HUDEP-2 (cell line): ENCODE measurements at regions not wholly inside any gene's neighbourhood (a gene's known extent, or its start where the extent isn't known, plus 50 kb on each side); places are given as distances from the start of the nearest gene placed in this dataset.

Experiments used
- DNase-seq, 76 experiments: peaks; one replicate each; lab custom pipeline; 2025; ENCODE audit not compliant: unreplicated experiment in 76 of 76; lab: John Stamatoyannopoulos, UW

DNA sequence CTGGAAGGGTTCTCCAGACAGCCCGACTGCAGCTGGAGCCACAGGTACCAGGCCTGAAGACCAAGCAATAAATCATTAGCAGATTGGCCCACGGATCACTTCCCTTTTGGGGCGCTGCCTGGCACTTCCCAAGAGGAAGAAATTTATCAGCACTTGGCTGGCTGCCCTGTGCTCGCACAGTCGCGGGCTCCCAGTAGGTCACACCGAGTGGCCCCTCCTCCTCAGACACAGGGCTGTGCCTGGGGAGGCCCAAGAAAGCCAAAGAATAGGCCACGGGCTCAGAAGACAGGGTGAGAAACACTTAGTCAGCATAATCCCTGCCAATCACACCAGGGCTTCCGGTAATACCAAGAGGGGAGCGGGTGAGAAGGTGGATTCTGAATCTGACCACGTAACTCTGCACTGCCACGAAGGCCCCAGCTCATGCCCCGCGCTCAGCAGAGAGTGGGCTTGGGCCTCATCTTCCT, 115.7 kb upstream of the MSX2 start:
- peak in 13 of 76 experiments; percentile 1 to 25 (median 8) for DNase-seq

GRCh38 chr5:174609116-174609515, 115.3 kb upstream of the MSX2 start:
- no peak for DNase-seq

- DNase-seq = no peak
Observed at GRCh38 chr5:174610968-174611367, 113.4 kb upstream of the MSX2 start.

GRCh38 chr5:174612686-174613085, 111.7 kb upstream of the MSX2 start:
- no peak for DNase-seq

GRCh38 chr5:174614500-174615135, 109.8 kb upstream of the MSX2 start:
- DNase-seq = no peak

- no peak for DNase-seq
Observed at GRCh38 chr5:174616036-174616435, 108.3 kb upstream of the MSX2 start.

DNA sequence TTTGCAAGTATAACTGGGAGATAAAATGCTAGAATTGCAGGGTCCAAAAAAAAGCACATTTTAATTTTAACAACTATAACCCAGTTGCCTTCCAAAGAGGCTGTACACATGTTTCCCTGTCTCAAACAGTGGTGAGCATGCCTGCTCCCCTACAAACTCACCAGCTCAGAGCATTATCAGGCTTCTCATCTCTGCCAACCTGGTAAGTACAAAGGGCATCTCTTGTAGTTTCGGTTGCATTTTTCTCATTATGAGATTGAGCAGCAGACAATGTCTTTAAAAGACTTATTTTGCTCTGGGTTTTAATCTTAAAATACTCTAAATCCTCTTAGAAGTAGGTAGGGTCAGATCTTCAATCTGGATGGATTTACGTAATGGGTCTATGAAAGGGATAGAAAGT, 107.1 kb upstream of the MSX2 start:
- no peak for DNase-seq

- no peak for DNase-seq
Observed at GRCh38 chr5:174617910-174618309, 106.5 kb upstream of the MSX2 start.

- peak in 1 of 76 experiments; percentile 5 for DNase-seq
Observed at GRCh38 chr5:174618589-174618988, 105.8 kb upstream of the MSX2 start.

- no peak for DNase-seq
Observed at GRCh38 chr5:174622067-174622466, 102.3 kb upstream of the MSX2 start.

GRCh38 chr5:174623018-174623417, 101.4 kb upstream of the MSX2 start:
- no peak for DNase-seq

DNA sequence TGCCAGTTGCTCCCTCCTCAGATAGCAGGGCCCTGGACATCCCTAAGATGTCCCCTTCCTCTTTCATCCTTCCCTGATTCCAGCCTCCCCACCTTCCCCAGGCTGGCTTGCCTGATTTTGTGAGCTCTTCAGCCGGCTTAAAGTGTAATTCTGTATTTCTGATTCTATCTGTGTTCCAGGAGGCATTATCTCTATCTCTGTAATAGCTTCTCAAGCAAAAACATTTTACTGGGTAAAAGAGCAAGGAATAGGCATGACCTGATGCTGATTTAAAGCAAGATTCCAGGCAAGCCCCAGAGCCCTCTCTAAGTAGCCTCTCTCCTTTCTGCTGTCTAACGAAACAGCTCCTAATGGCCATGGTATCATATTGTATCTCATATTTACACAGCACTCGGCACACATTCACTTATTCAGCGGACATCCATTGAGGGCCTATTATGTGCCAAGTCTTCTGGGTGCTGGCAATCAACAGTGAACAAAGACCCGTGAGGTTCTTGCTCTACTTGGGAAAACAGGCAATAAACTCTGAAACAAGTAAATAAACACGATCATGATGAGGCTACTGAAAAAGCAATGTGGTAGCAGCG, 100.9 kb upstream of the MSX2 start:
- no peak for DNase-seq

DNA sequence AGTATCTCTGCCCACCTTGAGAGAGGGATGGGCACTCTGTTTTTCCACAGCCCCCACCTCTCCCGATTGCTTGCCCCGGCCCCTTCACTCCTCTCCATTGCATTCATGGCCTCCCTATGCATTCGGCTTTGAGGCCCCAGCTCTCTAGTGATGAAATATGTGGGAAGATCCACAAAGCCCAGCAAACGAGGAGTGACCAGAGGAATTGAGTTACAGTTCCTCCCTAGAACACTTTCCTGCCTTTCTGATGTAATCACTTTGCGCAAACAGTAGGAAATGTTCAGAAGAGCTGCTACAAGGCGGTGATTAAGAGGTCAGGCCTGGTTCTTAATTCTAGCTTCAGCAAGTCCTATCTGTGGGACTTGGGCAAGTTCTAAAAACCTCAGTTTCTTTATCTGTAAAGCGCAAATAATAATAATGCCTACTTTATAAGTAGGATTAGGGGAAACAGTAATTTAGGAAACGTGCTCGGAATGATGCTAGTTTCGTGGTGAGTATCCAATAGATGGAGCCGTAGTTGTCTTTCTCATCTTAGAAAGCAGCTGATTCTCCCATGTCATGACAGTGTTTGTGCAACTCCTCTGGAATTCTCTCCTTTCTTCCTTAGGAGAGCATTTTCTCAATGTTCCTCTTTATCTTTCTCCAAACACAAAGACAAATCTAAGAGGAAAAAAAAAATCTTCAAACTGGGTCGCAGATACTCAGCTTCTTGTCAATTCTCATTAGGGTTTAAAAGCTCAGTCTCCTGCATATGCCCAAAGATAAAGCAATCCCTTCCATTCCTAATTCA, 99.5 kb upstream of the MSX2 start:
- DNase-seq = no peak

- no peak for DNase-seq
Observed at GRCh38 chr5:174625591-174626350, 98.6 kb upstream of the MSX2 start.

- DNase-seq = no peak
Observed at GRCh38 chr5:174626369-174626920, 97.9 kb upstream of the MSX2 start.

DNA sequence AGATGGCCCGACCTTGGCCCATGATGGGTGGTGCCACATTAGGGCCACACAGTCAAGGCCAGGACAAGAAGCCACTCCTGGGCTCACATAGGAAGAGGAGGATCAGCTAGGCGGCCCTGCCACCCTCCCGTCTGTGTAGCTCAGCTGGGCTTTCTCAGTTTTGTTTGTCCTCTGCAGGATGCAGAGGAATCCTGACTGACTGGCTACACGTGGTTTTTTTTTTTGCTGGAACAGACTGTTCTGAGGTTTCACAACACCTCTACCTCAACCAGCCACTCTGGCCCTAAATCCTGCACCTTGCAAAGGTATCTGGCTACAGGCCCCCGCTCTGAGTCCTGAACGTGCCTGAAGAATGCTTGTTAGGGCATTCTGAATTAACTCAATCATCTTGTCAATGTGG, 88.3 kb upstream of the MSX2 start:
- no peak for DNase-seq

DNA sequence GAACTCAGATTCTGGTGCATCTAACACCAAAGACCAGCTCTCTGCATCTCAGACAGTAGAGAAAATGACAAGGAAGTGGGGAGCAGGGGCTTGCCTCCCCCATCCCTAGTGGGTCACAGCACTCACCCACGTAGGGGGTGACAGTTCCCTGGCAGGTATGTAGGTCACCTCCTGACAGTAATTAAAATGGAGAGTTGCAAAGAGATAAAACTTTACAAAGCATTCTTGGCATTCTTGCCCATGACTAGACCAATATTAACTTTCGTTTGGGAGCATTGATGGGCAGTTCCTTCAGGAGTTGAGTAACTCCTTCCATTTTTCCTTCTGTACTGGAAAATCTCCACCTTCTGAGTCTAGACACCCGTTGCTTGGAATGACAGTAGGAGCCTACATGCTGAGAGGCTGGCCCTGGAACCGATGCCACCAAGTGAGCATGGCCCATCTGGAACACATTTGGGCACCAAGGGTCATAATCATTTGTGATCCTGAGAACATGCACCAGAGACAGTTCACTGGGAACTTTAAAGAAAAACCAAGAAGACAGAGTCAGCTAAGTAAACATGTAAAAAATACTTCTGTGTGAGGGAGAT, 81.5 kb upstream of the MSX2 start:
- DNase-seq = no peak

DNA sequence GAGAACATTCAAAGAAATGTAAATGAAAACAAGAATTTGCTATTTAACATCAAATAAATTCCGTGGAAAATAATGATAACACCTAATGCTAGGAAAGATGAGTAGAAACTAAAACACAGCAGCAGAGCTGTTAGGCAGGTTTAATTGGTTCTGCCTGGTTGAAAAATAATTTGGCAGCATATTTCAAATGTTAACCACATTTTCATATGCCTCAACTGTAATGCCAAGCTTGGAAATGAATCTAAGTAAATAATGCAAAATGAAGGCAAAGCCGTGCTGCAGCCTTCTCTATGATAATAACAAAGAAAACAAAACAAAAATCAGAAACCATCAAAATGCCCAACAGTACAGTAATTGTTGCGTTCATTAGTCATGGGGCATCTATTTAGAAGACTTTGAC, 79.9 kb upstream of the MSX2 start:
- no peak for DNase-seq

GRCh38 chr5:174644923-174645322, 79.5 kb upstream of the MSX2 start:
- no peak for DNase-seq

DNA sequence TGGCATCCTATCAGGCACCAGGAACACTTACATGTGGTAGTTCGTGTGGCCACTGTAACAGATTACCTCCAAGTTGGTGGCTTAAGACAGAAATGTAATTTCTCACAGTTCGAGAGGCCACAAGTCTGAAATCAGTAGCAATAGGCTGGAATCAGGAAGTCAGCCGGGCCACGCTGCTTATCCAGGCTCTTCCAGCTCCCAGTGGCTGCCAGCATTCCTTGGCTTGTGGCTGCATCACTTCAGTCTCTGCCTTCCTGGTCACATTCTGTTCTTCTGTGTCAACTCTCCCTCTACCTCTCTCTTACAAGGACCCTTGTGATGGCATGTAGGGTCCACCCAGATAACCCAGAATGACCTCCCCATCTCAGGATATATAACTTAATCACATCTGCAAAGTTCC, 78.7 kb upstream of the MSX2 start:
- no peak for DNase-seq
